Left lung (tissue), 4 donors: ENCODE measurements at regions not wholly inside any gene's neighbourhood (a gene's known extent, or its start where the extent isn't known, plus 50 kb on each side); places are given as distances from the start of the nearest gene placed in this dataset.
A peak's percentile ranks its signal among the peaks of the same experiment; 100 is the strongest.

ENCODE experiments used
- ATAC-seq: fragments of 200-7000 bp; cut with Tn5 transposase; one replicate; pipeline ENCODE4 v1.9.1; 2020; ENCODE audit warnings: moderate library complexity
- DNase-seq, 4 donors: peaks; one replicate each; pipeline ENCODE4 v3.0.0-alpha.2; 2013 to 2020
- H3K27ac ChIP-seq, 2 donors: fragments of 200-600 bp; sonication (generic) in 1 of 2; one replicate each; pipeline versions ENCODE4 v1.5.0 to v1.8.0; 2020 to 2021
- H3K27me3 ChIP-seq, 2 donors: fragments of 200-600 bp; sonication (generic) in 1 of 2; one replicate each; pipeline versions ENCODE4 v1.5.0 to v1.8.0; 2020 to 2021
- H3K36me3 ChIP-seq, 2 donors: fragments of 200-600 bp; sonication (generic) in 1 of 2; one replicate each; pipeline versions ENCODE4 v1.5.0 to v1.8.0; 2020 to 2021
- H3K4me1 ChIP-seq, 2 donors: fragments of 200-600 bp; one replicate each; pipeline ENCODE4 v1.8.0; 2021
- H3K4me3 ChIP-seq, 2 donors: fragments of 200-600 bp; sonication (generic) in 1 of 2; one replicate each; pipeline versions ENCODE4 v1.5.0 to v1.8.0; 2020 to 2021; ENCODE audit warnings: mild to moderate bottlenecking in 1 of 2
- H3K9me3 ChIP-seq, 2 donors: fragments of 200-600 bp; sonication (generic) in 1 of 2; one replicate each; pipeline versions ENCODE4 v1.5.0 to v1.8.0; 2020 to 2021
- CTCF ChIP-seq, 2 donors: fragments of 200-600 bp; sonication (generic) in 1 of 2; IDR thresholded peaks; one replicate each; pipeline versions ENCODE4 v1.5.0 to v1.8.0; 2021; ENCODE audit warnings: antibody characterized with exemption in 2 of 2
- intact Hi-C, 2 donors: fragments of 100-400 bp; cut with DNase I; formaldehyde crosslinking; loops; one replicate each; pipeline versions ENCODE4 v1.11.2 to v1.14.2; 2022
- donor health status: DM: no; HTN: yes; CAD: no.
- donor health status: DM: no; HTN: no; CAD: no.

DNA sequence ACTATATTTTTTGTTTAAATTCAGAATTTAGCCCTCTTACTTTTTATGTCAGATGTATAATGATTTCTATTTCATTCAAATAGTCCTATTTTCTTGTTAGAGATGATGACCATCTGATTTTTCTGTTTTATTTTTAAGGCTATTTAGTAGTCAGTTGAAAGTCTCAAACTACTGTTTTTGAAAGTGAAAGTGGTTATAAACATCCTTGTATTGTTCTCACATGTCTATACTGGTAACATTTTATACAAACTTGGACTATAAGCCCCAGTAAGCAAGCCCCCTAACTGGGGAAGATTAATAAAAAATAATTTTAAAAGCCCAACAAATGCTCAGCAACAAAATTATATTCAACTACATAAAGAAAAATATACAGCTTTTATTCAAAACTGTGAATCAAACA, 271.3 kb upstream of the RGS18 start:
- Histone ChIP-seq H3K4me1 (no peaks in the 10 kb centered on the region), H3K27ac (no peak overlapping the region), H3K4me3 (no peak overlapping the region), H3K27me3 (no peaks in the 10 kb centered on the region), H3K36me3 (no peaks in the 10 kb centered on the region), H3K9me3 (no peaks in the 10 kb centered on the region)
- no peak for TF ChIP-seq CTCF (IDR thresholded peaks at IDR 0.05)
- intact Hi-C loops: no loop called here
- DNase-seq: no peak
- no peak for ATAC-seq

GRCh38 chr1:191888996-191889622, 269.2 kb upstream of the RGS18 start:
- intact Hi-C loops: no loop called here
- Histone ChIP-seq H3K27me3 (no peaks in the 10 kb centered on the region), H3K4me3 (no peak overlapping the region), H3K4me1 (no peaks in the 10 kb centered on the region), H3K36me3 (no peaks in the 10 kb centered on the region), H3K27ac (no peak overlapping the region), H3K9me3 (no peaks in the 10 kb centered on the region)
- TF ChIP-seq CTCF (IDR thresholded peaks at IDR 0.05): no peak
- ATAC-seq (peak; percentile 23), DNase-seq (peak in 2 of 4 donors; percentile 32 to 44)

GRCh38 chr1:191889623-191890003, 268.6 kb upstream of the RGS18 start:
- no peaks in the 10 kb centered on the region for H3K4me1 ChIP-seq
- ATAC-seq: no peak
- H3K36me3 ChIP-seq: no peaks in the 10 kb centered on the region
- H3K27ac ChIP-seq: no peak overlapping the region
- intact Hi-C loops: no loop called here
- no peak overlapping the region for H3K4me3 ChIP-seq
- DNase-seq: no peak
- H3K9me3 ChIP-seq: no peaks in the 10 kb centered on the region
- H3K27me3 ChIP-seq: no peaks in the 10 kb centered on the region
- TF ChIP-seq CTCF (IDR thresholded peaks at IDR 0.05): no peak

DNA sequence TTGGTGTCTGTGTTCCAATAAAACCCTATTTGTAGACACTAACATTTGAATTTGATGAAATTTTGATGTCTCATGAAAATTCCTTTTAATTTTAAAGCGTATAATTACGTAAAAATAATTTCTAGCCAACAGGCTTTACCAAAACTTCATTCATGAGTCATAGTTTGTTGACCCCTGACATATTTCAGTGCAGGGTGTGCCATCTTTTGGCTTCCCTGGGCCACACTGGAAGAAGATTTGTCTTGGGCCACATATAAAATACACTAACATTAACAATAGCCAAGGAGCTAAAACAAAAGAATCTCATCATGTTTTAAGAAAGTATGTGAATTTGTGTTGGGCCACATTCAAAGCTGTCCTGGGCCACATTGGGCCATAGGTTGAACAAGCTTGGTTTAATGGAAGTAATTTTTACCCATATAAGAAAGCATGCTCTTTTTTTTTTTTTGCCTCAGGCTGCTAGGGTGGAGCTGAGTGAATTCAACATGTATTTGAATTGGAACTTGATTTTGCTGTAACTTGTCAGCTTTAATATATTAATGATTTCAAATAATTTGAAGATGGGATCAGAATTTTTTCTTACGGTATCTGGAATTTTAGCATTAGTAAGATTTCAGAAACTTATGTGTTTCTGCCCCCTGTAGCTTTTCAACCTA, 267.7 kb upstream of the RGS18 start:
- intact Hi-C loops: no loop called here
- H3K36me3 ChIP-seq: no peaks in the 10 kb centered on the region
- TF ChIP-seq CTCF (IDR thresholded peaks at IDR 0.05): no peak
- H3K27ac ChIP-seq: no peak overlapping the region
- H3K9me3 ChIP-seq: no peaks in the 10 kb centered on the region
- no peaks in the 10 kb centered on the region for H3K4me1 ChIP-seq
- no peaks in the 10 kb centered on the region for H3K27me3 ChIP-seq
- no peak overlapping the region for H3K4me3 ChIP-seq
- ATAC-seq (no peak), DNase-seq (no peak)

DNA sequence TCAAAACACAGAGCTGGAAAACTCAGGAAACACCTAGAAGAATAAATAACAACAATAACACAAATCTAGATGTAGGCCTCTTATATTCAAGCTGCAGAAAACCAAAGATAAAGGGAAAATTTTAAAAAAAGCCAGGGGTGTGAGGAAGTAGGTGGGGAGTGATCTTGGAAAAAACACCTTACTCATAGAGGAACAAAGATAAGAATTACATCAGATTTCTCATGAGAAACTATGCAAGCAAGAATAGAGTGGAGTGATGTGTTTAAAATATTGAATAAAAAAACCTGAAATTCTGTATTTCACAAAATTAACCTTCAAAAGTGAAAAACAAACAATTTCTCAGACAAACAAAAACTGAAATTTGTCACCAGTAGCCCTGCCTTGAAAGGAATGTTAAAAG, 265.5 kb upstream of the RGS18 start:
- Histone ChIP-seq H3K4me3 (no peak overlapping the region), H3K4me1 (no peaks in the 10 kb centered on the region), H3K27ac (no peak overlapping the region), H3K9me3 (no peaks in the 10 kb centered on the region), H3K36me3 (no peaks in the 10 kb centered on the region), H3K27me3 (no peaks in the 10 kb centered on the region)
- TF ChIP-seq CTCF (IDR thresholded peaks at IDR 0.05): no peak
- ATAC-seq (no peak), DNase-seq (no peak)
- intact Hi-C loops: no loop called here
